ENCODE measurements at regions not wholly inside any gene's neighbourhood (a gene's known extent, or its start where the extent isn't known, plus 50 kb on each side); places are given as distances from the start of the nearest gene placed in this dataset.

GRCh38 chr13:78736142-78736541 lies 77.2 kb upstream of the OBI1 start:
- no peaks in the 10 kb centered on the region for H4K20me1 ChIP-seq (ENCODE audit: insufficient read depth)
- no peaks in the 10 kb centered on the region for H3K36me3 ChIP-seq (ENCODE audit: insufficient read depth, low read length)
- no peak for TF ChIP-seq TAF1 (IDR thresholded peaks at IDR 0.05; ENCODE audit: low read depth)
- TF ChIP-seq MXI1 (conservative IDR thresholded peaks at IDR 0.05; ENCODE audit: poor library complexity, severe bottlenecking) = no peak
- no peak for TF ChIP-seq RAD21 (conservative IDR thresholded peaks at IDR 0.05)
- no peak for TF ChIP-seq REST (IDR thresholded peaks at IDR 0.05; ENCODE audit: borderline replicate concordance)
- TF ChIP-seq SMC3 (conservative IDR thresholded peaks at IDR 0.05; ENCODE audit: poor library complexity) = no peak
- TF ChIP-seq EP300 (conservative IDR thresholded peaks at IDR 0.05; ENCODE audit: poor library complexity, severe bottlenecking) = no peak
- TF ChIP-seq EZH2 (IDR thresholded peaks at IDR 0.05; ENCODE audit: borderline replicate concordance, insufficient read depth, low read length, poor library complexity, severe bottlenecking) = no peak
- TF ChIP-seq CTCF (IDR thresholded peaks at IDR 0.05; ENCODE audit: poor library complexity, severe bottlenecking) = no peak
- TF ChIP-seq POLR2AphosphoS5 (IDR thresholded peaks at IDR 0.05) = no peak
- H3K4me3 ChIP-seq (ENCODE audit: low read length) = no peak overlapping the region
- no peak overlapping the region for H2AFZ ChIP-seq (ENCODE audit: low read depth, low read length)
- H3K27ac ChIP-seq (ENCODE audit: low read length) = no peak overlapping the region
- H3K9me3 ChIP-seq (ENCODE audit: low read length) = no peaks in the 10 kb centered on the region
- no peaks in the 10 kb centered on the region for H3K9me2 ChIP-seq (ENCODE audit: insufficient read depth, low read length)
- H3K4me2 ChIP-seq (ENCODE audit: low read length) = no peak overlapping the region
- no peak overlapping the region for H3K9ac ChIP-seq (ENCODE audit: low read length)
- no peaks in the 10 kb centered on the region for H3K27me3 ChIP-seq (ENCODE audit: insufficient read depth, low read depth, low read length)
- H3F3A ChIP-seq (ENCODE audit: insufficient read depth, low read length, poor library complexity, severe bottlenecking) = no peaks in the 10 kb centered on the region
- no peaks in the 10 kb centered on the region for H3K79me2 ChIP-seq (replicated peaks; ENCODE audit: insufficient read depth, low read length)

GRCh38 chr13:78732445-78733017 lies 73.6 kb upstream of the OBI1 start:
- Histone ChIP-seq H3K9ac (ENCODE audit: low read length) (no peak overlapping the region), H3K27ac (ENCODE audit: low read length) (no peak overlapping the region), H3K27me3 (ENCODE audit: insufficient read depth, low read depth, low read length) (no peaks in the 10 kb centered on the region), H3K4me3 (ENCODE audit: low read length) (no peak overlapping the region), H4K20me1 (ENCODE audit: insufficient read depth) (no peaks in the 10 kb centered on the region), H3K9me3 (ENCODE audit: low read length) (no peaks in the 10 kb centered on the region), H3K36me3 (ENCODE audit: insufficient read depth, low read length) (no peaks in the 10 kb centered on the region), H2AFZ (ENCODE audit: low read depth, low read length) (no peak overlapping the region), H3K79me2 (replicated peaks; ENCODE audit: insufficient read depth, low read length) (no peaks in the 10 kb centered on the region), H3F3A (ENCODE audit: insufficient read depth, low read length, poor library complexity, severe bottlenecking) (no peaks in the 10 kb centered on the region), H3K9me2 (ENCODE audit: insufficient read depth, low read length) (no peaks in the 10 kb centered on the region), H3K4me2 (ENCODE audit: low read length) (no peak overlapping the region)
- no peak for TF ChIP-seq CTCF (IDR thresholded peaks at IDR 0.05; ENCODE audit: poor library complexity, severe bottlenecking)
